Liver (tissue), 3 donors: ENCODE measurements at regions not wholly inside any gene's neighbourhood (a gene's known extent, or its start where the extent isn't known, plus 50 kb on each side); places are given as distances from the start of the nearest gene placed in this dataset.

Experiments used
- GABPA ChIP-seq, 2 donors: IDR thresholded peaks in 1 of 2; conservative IDR thresholded peaks in 1 of 2; 2 replicates each; pipeline ENCODE4 v1.6.1; 2016; ENCODE audit warnings: antibody characterized with exemption in 2 of 2, mild to moderate bottlenecking in 1 of 2, moderate library complexity in 1 of 2
- NR2F2 ChIP-seq: IDR thresholded peaks from 2 replicates; pipeline ENCODE4 v1.6.1; 2016; ENCODE audit warnings: antibody characterized with exemption
- RAD21 ChIP-seq, 2 donors: IDR thresholded peaks; 2 replicates each; pipeline ENCODE4 v1.6.1; 2016; ENCODE audit warnings: antibody characterized with exemption in 2 of 2, mild to moderate bottlenecking in 2 of 2
- RXRA ChIP-seq, 2 donors: IDR thresholded peaks; 2 replicates each; pipeline ENCODE4 v1.6.1; 2017 to 2018; ENCODE audit warnings: antibody characterized with exemption in 2 of 2, mild to moderate bottlenecking in 1 of 2
- SP1 ChIP-seq: IDR thresholded peaks from 2 replicates; pipeline ENCODE4 v1.6.1; 2018; ENCODE audit warnings: antibody characterized with exemption, mild to moderate bottlenecking
- TAF1 ChIP-seq: conservative IDR thresholded peaks from 2 replicates; pipeline ENCODE4 v1.6.1; 2016; ENCODE audit warnings: antibody characterized with exemption, mild to moderate bottlenecking
- YY1 ChIP-seq: IDR thresholded peaks from 2 replicates; pipeline ENCODE4 v1.6.1; 2016; ENCODE audit warnings: antibody characterized with exemption, mild to moderate bottlenecking
- ZBTB33 ChIP-seq: IDR thresholded peaks from 2 replicates; pipeline ENCODE4 v1.6.1; 2016; ENCODE audit warnings: antibody characterized with exemption
- TF ChIP-seq, protein P1 (sequence below): IDR thresholded peaks from 2 replicates; pipeline ENCODE4 v1.6.1; 2016; ENCODE audit warnings: antibody characterized with exemption
- TF ChIP-seq, protein P2 (sequence below): fragments of 150-350 bp; IDR thresholded peaks from 2 replicates; pipeline ENCODE4 v1.5.1; 2017; ENCODE audit warnings: improper control_type of control experiment, low read depth, low read length; ENCODE audit not compliant: missing input control
- TF ChIP-seq, protein P3 (sequence below): IDR thresholded peaks from 2 replicates; pipeline ENCODE4 v1.6.1; 2016; ENCODE audit warnings: antibody characterized with exemption, mild to moderate bottlenecking
- donor health status: healthy.
- donor health status: healthy.

DNA sequence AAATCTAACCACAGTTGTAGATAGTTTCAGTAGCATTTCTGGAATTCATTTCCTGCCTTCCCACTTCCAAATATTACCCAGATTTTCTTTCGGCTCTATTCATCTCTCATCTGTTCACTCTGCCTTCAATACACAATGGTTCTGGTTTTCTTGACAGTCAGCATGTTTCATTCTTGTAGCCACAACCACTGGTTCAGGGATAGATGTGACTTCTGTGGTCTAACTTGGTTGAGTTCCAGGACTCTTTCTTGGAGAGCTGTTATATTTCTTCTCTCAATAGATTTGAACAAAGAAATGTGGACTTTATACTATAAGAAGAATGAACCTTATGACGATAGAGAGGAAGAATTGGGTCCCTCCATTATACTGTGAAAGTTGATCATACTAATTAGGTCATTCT, 228.8 kb downstream of the NSUN3 start:
- TF ChIP-seq, protein P1, sequence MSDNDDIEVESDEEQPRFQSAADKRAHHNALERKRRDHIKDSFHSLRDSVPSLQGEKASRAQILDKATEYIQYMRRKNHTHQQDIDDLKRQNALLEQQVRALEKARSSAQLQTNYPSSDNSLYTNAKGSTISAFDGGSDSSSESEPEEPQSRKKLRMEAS, result no peak
- TF ChIP-seq, protein P2, sequence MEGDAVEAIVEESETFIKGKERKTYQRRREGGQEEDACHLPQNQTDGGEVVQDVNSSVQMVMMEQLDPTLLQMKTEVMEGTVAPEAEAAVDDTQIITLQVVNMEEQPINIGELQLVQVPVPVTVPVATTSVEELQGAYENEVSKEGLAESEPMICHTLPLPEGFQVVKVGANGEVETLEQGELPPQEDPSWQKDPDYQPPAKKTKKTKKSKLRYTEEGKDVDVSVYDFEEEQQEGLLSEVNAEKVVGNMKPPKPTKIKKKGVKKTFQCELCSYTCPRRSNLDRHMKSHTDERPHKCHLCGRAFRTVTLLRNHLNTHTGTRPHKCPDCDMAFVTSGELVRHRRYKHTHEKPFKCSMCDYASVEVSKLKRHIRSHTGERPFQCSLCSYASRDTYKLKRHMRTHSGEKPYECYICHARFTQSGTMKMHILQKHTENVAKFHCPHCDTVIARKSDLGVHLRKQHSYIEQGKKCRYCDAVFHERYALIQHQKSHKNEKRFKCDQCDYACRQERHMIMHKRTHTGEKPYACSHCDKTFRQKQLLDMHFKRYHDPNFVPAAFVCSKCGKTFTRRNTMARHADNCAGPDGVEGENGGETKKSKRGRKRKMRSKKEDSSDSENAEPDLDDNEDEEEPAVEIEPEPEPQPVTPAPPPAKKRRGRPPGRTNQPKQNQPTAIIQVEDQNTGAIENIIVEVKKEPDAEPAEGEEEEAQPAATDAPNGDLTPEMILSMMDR, result no peak
- no peak for TF ChIP-seq SP1
- no peak for TF ChIP-seq TAF1
- TF ChIP-seq RXRA (IDR thresholded peaks at IDR 0.05), result no peak
- TF ChIP-seq, protein P3, sequence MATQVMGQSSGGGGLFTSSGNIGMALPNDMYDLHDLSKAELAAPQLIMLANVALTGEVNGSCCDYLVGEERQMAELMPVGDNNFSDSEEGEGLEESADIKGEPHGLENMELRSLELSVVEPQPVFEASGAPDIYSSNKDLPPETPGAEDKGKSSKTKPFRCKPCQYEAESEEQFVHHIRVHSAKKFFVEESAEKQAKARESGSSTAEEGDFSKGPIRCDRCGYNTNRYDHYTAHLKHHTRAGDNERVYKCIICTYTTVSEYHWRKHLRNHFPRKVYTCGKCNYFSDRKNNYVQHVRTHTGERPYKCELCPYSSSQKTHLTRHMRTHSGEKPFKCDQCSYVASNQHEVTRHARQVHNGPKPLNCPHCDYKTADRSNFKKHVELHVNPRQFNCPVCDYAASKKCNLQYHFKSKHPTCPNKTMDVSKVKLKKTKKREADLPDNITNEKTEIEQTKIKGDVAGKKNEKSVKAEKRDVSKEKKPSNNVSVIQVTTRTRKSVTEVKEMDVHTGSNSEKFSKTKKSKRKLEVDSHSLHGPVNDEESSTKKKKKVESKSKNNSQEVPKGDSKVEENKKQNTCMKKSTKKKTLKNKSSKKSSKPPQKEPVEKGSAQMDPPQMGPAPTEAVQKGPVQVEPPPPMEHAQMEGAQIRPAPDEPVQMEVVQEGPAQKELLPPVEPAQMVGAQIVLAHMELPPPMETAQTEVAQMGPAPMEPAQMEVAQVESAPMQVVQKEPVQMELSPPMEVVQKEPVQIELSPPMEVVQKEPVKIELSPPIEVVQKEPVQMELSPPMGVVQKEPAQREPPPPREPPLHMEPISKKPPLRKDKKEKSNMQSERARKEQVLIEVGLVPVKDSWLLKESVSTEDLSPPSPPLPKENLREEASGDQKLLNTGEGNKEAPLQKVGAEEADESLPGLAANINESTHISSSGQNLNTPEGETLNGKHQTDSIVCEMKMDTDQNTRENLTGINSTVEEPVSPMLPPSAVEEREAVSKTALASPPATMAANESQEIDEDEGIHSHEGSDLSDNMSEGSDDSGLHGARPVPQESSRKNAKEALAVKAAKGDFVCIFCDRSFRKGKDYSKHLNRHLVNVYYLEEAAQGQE, result no peak
- no peak for TF ChIP-seq ZBTB33
- TF ChIP-seq RAD21 (IDR thresholded peaks at IDR 0.05), result no peak
- TF ChIP-seq GABPA (IDR thresholded peaks at IDR 0.05 in 1 of 2, conservative IDR thresholded peaks at IDR 0.05 in 1 of 2), result no peak
- no peak for TF ChIP-seq NR2F2
- no peak for TF ChIP-seq YY1
